HG03442 (cell line): ENCODE measurements at regions not wholly inside any gene's neighbourhood (a gene's known extent, or its start where the extent isn't known, plus 50 kb on each side); places are given as distances from the start of the nearest gene placed in this dataset.

Experiments
- ATAC-seq: cut with Tn5 transposase; IDR thresholded peaks from one replicate; pipeline ENCODE4 v1.9.1; 2021; ENCODE audit warnings: mild to moderate bottlenecking, moderate library complexity; ENCODE audit not compliant: unreplicated experiment

DNA sequence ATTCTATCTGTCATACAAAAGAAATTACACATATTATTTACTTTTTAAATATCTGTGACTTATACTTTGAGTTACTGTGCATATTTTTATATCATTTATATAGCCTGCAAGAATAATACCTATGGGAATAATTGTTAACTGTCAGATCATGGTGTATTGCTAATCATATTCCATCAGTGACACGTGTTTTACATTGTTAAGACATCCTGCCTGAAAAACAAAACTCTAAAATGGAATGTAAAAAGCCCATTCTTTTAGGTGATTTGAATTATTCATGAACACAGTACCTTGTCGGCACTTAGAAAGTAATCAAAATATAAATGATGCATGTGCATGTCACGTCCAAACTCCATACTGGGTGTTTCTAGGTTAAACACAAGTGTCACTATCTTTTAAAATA is 533.8 kb upstream of the PCDH9 start:
- ATAC-seq = no peak

DNA sequence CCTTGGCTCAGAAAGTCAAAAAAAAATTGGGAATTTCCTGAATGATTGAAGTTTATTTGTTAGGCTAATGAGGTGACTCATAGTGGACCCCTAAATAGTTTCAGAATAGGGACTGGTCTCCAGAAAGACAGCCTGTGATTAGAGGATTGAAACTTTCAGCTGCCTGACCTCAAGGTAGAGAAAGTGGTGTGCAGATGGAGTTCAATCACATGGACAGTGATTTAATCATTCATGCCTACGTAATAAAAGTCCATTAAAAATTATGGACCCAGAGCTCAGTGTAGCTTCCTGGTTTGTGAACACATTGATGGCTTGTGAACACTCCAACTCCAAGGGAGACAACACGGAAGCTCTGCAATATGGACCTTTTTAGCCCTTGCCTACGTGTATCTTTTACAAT is 533.2 kb upstream of the PCDH9 start:
- ATAC-seq = no peak

DNA sequence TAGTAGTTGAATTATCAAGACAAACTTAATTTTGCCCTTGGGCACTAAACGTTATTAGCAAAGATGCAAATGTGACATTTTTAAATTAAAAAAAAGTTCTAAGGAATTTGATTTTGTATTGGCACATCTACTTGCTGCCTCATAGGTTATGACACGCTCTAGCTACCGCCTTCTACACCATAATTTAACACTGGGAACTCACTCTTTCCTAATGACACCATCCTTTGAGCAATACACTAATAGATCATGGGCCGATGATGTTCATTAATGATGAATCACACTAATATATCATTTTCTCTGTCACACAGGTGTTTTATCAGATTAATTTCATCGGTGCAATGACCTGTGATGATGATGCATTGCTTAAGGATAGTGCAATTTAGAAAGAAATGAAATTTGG is 528.8 kb upstream of the PCDH9 start:
- no peak for ATAC-seq

DNA sequence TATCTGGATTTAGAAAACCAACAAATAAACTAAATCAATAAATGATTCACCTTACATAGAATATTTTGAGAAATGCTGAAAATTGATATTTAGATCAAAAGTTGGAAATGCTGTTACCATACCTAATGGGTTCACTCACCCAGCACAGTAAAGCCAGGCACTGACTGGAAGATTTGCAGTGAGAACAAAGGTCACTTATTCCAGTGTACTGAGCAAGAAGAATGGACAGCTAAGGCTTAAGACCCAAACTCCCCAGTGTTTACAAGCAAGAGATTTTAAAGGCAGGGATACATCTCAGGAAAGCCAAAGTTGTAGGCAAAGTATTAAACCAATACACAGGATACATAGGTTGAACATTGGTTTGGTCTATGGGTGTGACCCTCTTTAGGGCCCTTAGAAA is 523.9 kb upstream of the PCDH9 start:
- ATAC-seq = no peak

DNA sequence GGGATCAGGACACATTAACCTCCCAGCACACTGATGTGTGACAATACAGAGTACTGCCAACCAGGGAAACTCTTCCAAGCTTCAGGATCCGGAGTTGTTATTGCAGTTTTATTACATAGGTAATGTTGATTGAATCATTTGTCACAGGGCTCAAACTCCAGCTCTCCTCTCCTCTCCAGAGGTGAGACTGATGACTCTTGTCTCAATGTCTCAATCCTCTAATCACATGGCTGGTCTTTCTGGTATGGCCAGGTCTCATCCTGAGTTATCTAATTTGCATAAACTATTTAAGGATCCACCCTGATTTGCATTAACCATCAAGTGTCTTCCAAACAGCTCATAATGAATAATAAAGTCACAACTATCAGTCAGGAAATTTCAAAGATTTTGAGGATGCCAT is 522.6 kb upstream of the PCDH9 start:
- ATAC-seq = no peak

DNA sequence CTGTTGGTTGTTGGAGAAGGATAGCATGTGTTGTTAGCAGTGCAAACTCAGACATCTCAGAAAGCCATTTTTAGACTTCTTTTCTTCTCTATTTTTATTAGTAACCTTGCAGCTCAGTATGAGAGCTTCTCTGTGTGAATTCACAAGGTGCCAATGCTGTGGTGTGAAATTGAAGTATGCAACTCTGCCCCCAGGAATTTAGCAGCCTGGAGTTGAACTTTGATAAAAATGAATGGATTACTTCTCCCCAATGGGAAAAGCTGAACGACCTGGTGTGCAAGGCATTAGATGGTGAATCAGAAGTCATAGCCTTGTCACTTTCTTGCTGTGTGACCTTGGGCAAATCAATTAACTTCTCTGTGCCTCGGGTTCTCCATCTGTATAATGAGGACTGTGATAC is 512.3 kb upstream of the PCDH9 start:
- ATAC-seq = no peak

DNA sequence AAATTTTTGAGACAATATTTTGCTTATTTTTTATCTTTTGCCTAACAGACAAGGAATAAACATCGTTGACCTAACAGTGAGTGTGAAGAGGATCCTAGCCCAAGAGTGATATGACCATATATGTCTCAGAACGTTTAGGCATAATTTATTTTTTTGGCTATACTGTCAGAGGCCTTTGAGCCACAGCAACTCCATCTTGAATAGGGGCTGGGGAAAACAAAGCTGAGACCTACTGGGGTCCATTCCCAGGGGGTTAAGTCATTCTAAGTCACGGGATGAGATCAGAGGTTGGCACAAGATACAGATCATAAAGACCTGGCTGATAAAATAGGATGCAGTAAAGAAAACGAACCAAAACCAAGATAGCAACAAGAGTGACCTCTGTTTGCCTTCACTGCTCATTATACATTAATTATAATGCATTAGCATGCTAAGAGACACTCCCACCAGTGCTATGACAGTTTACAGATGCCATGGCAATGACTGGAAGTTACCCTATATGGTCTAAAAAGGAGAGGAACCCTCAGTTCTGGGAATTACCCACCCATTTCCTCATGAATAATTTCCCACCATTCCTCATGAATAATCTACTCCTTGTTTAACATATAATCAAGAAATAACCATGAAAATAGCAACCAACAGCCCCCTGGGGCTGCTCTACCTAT is 510.9 kb upstream of the PCDH9 start:
- no peak for ATAC-seq

DNA sequence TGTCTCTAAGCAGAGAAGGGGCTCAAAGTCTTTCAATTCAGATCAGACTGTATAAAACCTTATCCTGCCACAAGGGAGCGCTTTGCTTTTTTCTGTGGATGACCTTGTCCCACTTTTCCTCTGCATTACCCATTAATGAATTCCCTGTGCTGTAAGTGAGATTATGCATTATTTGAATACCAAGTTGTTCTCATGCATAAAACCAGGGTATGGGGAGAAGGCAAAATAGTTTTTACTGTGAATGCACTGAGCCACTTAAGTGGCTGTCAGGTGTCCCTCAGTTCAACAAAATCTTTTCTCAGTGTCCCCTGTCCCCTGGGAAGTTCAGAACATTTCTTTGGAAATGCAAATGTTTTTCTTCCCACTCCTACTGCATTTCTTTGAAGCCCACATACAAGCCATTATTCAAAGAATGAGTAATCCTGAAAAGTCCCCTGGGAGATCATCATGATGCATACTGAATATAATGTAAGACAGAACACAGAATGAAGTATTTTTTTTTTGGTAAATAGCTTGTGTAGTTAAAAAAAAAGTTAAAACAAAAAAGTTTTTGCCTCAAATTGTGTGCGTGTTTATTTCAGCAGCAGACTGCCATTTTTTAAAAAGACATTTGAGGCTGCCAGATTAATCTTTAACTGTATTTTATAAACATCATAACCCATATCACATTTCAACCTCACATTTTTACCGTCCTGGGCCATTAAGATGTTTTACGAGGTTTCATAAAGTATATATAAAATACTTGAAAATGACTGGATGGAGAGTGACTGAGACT is 506.7 kb upstream of the PCDH9 start:
- no peak for ATAC-seq

DNA sequence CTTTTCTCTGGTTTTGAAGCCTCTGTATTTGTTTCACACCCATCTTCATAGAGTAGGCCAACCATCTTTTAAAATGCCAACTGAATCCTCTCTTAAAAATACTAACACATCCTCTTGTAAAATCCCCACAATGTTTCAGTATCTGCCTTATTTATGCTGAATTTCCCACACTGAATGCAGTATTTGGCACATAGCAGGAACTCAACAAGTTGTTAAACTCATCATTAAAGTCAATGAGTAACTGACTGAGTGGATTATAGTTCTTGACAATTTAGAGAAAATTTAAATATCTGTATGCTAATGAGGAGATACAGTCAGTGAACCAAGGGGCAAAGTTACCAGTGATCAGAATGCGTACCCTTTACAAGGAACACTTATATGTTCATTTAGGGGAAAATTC is 505.5 kb upstream of the PCDH9 start:
- no peak for ATAC-seq

DNA sequence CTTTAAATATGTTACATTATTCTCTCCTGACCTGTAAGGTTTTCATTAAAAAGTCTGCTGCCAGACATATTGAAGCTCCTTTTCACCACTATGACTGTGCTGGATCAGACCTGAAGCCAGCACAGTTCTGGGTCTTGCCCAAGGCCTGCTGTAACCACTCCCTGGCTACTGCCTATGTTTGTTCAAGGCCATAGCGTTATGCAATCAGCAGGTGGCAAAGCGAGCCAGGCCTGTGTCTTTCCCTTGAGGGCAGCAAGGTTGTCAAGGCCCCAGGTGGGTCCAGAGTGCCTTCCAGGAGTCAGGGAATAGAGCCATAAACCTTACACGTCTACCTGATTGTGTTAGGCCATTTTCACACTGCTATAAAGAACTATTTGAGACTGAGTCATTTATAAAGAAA is 496.8 kb upstream of the PCDH9 start:
- no peak for ATAC-seq

DNA sequence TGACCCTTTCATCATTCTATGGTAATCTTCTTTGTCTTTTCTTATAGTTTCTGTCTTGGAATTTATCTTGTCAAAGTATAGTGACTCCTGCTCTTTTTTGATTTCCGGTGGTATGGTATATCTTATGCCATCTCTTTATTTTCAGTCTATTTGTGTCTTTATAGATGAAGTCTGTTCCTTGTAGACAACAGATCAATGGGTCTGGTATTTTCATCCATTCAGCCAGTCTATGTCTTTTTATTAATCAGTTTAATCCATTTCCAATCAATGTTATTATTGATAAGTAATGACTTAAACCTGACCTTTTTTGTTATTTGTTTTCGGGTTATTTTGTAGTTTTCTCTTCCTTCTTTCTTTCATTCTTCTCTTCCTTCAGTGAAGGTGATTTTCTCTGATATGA is 495.9 kb upstream of the PCDH9 start:
- ATAC-seq = no peak

DNA sequence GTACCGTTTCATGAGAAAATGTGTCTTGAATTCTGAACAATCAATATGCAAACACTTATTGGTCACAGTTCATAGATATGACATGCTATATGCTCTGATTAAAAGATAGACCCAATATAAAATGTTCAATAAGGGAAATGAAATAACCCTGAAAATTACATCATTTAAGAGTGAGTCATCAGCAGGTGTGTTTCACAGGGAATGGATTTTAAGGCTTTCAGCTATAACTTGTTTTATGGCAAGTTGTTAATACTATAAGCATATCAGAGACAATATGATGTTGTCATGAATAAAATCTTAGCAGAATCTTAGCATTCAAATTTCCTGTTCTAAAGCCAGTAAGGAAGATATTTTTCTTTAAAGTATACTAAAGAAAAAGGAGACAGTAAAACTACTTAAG is 483.4 kb upstream of the PCDH9 start:
- no peak for ATAC-seq

DNA sequence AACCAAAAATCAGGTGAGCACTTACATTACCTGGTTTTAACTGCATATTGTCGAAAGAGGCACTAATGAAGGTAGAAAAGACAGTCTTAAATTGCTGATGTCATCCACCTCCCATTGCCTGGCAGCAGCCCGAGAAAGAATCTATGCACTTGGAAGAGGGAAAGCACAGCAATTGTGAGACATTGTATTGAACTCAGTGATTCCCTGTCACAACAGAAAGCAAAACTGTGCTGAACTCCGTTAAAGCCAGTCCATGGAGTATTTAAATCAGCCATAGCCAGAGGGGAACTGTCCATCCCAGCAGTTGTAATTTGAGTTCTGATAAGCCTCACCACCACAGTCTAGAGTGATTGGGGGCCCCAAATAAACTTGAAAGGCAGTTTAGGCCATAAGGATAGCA is 466.6 kb upstream of the PCDH9 start:
- ATAC-seq = no peak

DNA sequence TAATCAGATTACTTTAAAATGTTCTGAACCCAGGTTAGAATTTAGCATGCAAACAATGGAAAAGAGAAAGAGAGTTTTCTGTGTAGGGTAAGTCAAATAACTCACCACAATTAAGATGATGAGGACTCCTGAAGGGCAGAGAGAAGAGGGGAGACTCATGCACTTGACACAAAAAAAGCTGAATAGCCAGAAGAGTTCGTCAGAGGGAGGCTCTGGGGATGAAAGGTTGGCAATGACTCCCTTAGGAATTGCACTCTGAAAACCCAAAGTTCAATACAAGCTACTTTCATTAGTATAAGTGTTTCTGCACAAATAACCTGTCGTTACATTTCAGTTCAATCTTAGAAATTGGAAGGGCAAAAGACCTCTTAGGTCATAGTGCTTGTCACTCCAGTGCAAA is 434.4 kb upstream of the PCDH9 start:
- no peak for ATAC-seq

DNA sequence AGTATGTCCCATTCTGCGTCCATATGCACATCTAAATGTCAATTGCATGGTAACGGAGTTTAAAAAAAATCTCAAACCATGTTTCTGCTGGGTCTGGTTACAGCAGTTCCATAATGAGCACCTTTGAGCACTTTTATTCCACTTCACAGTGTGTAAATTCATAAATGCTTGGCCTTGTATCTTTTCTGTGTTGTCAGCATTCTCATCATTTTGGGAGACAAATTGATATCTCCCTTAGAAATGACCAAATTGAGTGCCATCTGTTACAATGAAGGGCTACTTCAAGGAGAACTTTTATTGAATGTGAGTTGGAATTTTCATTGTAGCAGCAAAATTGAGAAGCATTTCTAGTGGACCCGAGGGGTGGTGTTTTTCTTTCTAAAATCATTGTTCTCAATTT is 432.9 kb upstream of the PCDH9 start:
- no peak for ATAC-seq

DNA sequence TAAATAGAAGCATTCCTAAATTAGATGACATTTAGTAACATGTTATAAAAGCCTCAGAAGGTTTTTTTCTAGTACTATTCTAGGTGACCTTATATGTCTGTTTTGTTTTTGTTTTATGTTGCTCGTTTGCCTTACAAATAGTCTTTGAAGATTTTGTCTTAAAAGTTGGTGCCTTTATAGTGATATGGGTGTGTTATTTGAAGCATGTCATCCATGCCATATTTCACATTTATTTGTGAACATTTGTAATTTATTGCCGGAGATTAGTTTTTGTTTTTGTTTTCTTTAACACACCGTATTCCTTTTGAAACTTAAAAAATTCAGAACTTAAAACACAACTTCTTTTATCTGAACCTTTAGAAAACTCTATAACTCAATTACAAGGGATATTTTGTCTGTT is 422.8 kb upstream of the PCDH9 start:
- no peak for ATAC-seq

DNA sequence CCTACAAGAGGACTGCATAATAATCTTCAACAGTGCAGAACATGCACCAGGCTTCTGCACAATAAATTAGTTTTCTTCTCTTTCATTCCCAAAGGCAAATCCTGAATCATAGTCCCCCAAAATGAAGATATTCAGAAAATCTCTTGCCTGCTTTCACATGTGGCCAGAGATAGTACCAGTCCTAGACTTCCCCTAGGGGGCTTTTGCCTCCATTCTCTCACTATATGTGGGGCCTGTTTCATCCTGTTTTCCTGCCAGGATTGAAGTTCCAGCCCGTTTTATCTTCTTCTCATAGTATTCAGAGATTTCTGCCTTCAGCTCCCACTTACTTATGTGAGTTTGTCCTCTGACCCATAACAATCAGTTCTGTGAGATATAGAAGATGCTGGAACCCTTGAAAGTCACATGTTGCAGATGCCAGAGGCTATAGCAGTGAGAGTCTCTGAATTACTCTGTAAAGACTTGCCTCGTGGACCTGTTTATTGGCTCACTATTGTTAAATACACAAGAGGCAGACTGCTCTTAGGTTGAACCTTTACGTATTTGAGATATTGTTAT is 421.9 kb upstream of the PCDH9 start:
- ATAC-seq = no peak

DNA sequence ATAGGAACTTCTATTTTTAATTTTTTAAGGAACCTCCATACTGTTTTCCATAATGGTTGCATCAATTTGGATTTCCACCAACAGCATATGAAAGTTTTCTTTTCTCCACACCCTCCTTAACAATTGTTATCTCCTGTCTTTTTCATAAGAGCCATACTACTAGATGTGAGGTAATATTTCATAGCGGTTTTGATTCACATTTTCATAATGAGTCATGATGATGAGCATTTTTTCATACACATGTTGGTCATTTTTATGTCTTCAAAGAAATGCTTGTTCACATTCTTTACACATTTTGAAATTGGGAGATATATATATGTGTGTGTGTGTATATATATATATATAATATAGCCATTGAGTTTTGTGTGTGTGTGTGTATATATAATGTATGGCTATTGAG is 420.3 kb upstream of the PCDH9 start:
- ATAC-seq = no peak

DNA sequence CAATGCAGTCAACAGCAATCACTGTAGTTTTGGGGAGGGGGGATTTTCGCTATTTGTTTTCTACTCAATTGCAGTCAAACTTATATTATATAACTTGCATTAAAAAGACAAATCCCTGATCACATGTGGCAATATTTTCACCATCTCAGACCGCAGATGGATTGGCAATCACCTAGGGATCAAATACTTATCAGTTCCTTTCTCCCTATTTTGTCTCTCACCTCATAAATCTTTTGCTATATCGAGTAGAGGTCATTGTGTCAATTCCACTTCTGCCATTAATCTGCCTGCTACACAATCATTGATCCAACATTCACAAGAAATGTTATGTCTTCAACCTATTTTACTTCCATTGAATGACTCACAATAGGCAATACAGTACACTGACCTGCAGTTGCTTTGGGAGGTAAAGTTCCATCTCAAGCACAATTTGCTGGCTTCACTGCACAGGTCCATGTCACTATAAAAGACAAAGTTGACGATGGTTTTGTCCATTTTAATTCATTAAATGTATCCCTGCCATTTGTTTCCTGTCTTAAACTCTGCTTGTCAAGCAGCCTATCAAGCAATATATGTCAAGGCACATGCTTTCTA is 415.8 kb upstream of the PCDH9 start:
- no peak for ATAC-seq

DNA sequence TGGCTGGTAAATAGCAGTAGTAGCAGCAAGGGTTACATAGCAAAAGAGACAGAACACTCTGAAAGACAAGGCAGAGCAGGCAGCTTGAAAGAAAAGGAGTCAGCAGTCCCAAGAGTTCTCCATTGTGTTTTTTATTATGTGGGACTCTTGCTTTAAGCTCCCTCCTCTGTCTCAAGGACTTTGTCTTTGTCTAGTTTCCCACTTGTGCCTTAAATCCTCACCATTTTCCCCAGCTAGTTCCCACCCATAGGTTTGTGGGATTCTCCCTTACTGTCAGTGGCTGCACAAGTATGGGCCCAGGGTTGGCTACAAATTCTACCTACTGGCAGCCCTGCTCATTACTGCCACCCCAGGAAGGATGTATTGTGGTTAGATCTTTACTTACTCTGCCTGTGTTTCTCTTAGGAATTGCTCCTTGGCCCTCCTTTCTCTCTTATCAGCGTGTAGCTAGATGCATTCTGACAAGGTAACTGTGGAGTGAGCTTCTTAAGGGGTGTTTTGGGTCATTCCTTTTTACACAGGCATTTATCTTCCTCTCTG is 413.4 kb upstream of the PCDH9 start:
- ATAC-seq = no peak

DNA sequence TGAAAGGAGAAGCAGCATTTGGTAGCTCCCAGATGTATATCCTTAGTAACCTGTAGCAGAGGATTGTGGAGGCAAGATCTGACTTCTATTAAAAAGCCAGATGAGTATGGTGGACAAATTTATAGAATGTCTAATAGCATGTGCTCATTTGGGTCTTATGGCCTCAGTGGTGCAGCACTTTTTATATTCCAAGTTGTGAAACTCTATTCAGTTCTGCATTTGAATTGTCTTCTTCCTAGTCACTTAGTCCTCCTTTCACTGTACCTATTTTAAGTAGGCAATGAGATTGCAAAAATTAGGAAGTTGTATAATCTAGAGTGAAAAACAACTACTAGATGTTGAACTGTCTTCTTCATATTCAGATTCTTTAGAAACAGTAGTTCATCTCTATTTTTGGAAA is 412.5 kb upstream of the PCDH9 start:
- no peak for ATAC-seq

DNA sequence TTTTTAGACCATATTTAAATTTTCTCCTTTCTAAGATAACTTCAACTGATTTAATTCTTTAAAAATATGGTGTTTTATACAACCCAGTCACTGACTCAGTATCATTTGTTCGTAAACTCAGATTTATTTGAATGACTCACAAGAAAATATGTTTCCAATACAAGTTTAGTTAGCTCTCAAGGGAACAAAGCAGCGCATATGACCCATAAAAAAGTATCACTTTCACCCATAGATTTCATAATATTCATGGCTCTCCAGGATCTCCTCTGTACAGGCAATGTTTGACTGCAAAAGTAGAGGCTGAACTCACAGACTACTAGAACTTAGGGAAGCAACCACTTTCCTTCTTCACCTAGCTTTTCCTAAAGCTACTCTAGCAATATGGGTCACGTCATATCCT is 405.6 kb upstream of the PCDH9 start:
- no peak for ATAC-seq
